ENCODE measurements at regions not wholly inside any gene's neighbourhood (a gene's known extent, or its start where the extent isn't known, plus 50 kb on each side); places are given as distances from the start of the nearest gene placed in this dataset.

DNA sequence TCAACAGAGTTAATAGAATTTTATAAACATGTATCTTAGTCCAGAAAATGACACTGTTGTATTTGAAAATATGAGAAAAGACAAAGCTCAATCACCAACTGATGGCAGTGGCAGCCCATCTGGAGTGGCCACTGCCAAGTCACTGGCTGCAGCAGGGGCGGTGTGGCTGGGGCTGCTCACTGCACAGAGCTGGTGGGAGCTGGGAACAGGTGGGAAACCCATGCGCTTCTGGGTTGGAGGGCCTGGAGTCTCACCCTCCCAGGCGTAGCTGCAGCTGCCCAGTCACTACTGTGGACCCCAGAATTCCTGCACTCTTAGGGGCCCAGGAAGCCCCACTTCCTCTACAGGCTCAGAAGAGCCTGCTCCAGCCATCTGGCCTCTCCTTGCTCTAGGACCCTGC lies 251.8 kb upstream of the NDST4 start:
- TF ChIP-seq POLR2A (IDR thresholded peaks at IDR 0.05; ENCODE audit: low read depth, low read length) (no peak), PAX5 (IDR thresholded peaks at IDR 0.05; ENCODE audit: insufficient read depth, low read length, severe bottlenecking) (no peak), POLR2AphosphoS5 (IDR thresholded peaks at IDR 0.05; ENCODE audit: low read depth, low read length) (no peak), TAF1 (IDR thresholded peaks at IDR 0.05; ENCODE audit: low read depth, low read length) (no peak), SPI1 (IDR thresholded peaks at IDR 0.05; ENCODE audit: low read depth, low read length) (no peak), POU2F2 (IDR thresholded peaks at IDR 0.05; ENCODE audit: low read depth, low read length) (no peak)

All from GM12891 (cell line).